ENCODE measurements at regions not wholly inside any gene's neighbourhood (a gene's known extent, or its start where the extent isn't known, plus 50 kb on each side); places are given as distances from the start of the nearest gene placed in this dataset.
A peak's percentile ranks its signal among the peaks of the same experiment; 100 is the strongest.

DNA sequence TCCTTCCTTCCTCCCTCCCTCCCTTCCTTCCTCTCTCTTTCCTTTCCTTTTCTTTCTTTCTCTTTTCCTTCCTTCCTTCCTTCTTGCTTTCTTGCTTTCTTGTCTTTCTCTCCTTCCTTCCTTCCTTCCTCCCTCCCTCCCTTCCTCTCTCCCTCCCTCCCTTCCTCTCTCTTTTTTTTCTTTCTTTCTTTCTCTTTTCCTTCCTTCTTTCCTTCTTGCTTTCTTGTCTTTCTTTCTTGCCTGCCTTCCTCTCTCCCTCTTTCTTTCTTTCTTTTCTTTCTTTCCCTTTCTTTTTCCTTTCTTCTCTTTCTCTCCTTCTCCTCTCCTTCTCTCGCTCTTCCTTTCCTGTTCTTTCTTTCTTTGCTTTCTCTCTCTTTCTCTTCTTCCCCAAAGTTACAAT lies 728.4 kb upstream of the ADAMTS5 start:
- CTCF ChIA-PET (ENCODE audit: low intra/inter-chr PET ratio) = no interaction called here
- no peak overlapping the region for H3K27ac ChIP-seq (ENCODE audit: extremely low read depth, low read depth, low read length)
- H3K4me3 ChIP-seq = no peak overlapping the region
- BruUV-seq (replicated peaks) = no TSS peak
- H3K9me1 ChIP-seq (ENCODE audit: control insufficient read depth, insufficient read depth, low read length) = no peaks in the 10 kb centered on the region
- H3K4me2 ChIP-seq (ENCODE audit: insufficient read depth, low read length) = no peak overlapping the region
- no peaks in the 10 kb centered on the region for H3K4me1 ChIP-seq (replicated peaks in 1 of 2; ENCODE audit: control insufficient read depth in 2 of 2, insufficient read depth in 2 of 2, low read length in 2 of 2)
- no peaks in the 10 kb centered on the region for H3K27me3 ChIP-seq (ENCODE audit: control insufficient read depth in 2 of 2, insufficient read depth in 2 of 2, low read length in 2 of 2)
- ATAC-seq (no peak), DNase-seq (ENCODE audit: extremely low read depth in 1 of 4, low spot score in 3 of 4) (no peak), FAIRE-seq (no peak)
- H2AFZ ChIP-seq (ENCODE audit: low read depth, low read length) = no peak overlapping the region
- no peaks in the 10 kb centered on the region for H3K36me3 ChIP-seq (ENCODE audit: control insufficient read depth, insufficient read depth, low read length)
- TF ChIP-seq ZNF512 (tag; IDR thresholded peaks at IDR 0.05) = peak; percentile 46; the same call in 1 of the 2 replicates
- TF ChIP-seq, protein P1, sequence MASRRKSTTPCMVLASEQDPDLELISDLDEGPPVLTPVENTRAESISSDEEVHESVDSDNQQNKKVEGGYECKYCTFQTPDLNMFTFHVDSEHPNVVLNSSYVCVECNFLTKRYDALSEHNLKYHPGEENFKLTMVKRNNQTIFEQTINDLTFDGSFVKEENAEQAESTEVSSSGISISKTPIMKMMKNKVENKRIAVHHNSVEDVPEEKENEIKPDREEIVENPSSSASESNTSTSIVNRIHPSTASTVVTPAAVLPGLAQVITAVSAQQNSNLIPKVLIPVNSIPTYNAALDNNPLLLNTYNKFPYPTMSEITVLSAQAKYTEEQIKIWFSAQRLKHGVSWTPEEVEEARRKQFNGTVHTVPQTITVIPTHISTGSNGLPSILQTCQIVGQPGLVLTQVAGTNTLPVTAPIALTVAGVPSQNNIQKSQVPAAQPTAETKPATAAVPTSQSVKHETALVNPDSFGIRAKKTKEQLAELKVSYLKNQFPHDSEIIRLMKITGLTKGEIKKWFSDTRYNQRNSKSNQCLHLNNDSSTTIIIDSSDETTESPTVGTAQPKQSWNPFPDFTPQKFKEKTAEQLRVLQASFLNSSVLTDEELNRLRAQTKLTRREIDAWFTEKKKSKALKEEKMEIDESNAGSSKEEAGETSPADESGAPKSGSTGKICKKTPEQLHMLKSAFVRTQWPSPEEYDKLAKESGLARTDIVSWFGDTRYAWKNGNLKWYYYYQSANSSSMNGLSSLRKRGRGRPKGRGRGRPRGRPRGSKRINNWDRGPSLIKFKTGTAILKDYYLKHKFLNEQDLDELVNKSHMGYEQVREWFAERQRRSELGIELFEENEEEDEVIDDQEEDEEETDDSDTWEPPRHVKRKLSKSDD (conservative IDR thresholded peaks at IDR 0.05; ENCODE audit: low read length) = no peak
- TF ChIP-seq, protein P2, sequence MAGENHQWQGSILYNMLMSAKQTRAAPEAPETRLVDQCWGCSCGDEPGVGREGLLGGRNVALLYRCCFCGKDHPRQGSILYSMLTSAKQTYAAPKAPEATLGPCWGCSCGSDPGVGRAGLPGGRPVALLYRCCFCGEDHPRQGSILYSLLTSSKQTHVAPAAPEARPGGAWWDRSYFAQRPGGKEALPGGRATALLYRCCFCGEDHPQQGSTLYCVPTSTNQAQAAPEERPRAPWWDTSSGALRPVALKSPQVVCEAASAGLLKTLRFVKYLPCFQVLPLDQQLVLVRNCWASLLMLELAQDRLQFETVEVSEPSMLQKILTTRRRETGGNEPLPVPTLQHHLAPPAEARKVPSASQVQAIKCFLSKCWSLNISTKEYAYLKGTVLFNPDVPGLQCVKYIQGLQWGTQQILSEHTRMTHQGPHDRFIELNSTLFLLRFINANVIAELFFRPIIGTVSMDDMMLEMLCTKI (IDR thresholded peaks at IDR 0.05; ENCODE audit: partially characterized antibody) = no peak
- intact Hi-C loops (cut with micrococcal nuclease) = no loop called here
- 0% methylated on average over 1 of the region's 1 CpG for WGBS (ENCODE audit: insufficient coverage, low coverage, missing lambda C conversion rate)
- H3K9ac ChIP-seq (ENCODE audit: insufficient read depth in 1 of 2, low read depth in 2 of 2, low read length in 2 of 2) = no peak overlapping the region
- H3K79me2 ChIP-seq (ENCODE audit: control insufficient read depth, insufficient read depth, low read length) = no peaks in the 10 kb centered on the region
- no peaks in the 10 kb centered on the region for H4K20me1 ChIP-seq (replicated peaks; ENCODE audit: control insufficient read depth, insufficient read depth, low read length)
- in situ Hi-C loops (cut with MboI) = no loop called here
- POLR2A ChIA-PET = no interaction called here
- H3K9me3 ChIP-seq (replicated peaks; ENCODE audit: control insufficient read depth, insufficient read depth, low read depth, low read length) = peaks cover 2% of the 10 kb centered on the region; the same call in 1 of the 2 replicates
